NCI-H774 (cell line): ENCODE measurements at regions not wholly inside any gene's neighbourhood (a gene's known extent, or its start where the extent isn't known, plus 50 kb on each side); places are given as distances from the start of the nearest gene placed in this dataset.
"Not testable (repeated sequence)": the region's sequence is repeated elsewhere in the genome, so short reads cannot be mapped to it uniquely, and the experiment has no call there.

ENCODE experiments used
- DNase-seq: peaks from one replicate; lab custom pipeline; 2025; lab: John Stamatoyannopoulos, UW

GRCh38 chr2:40579247-40579646, 127.4 kb upstream of the SLC8A1 start:
- no peak for DNase-seq

- no peak for DNase-seq
These were observed 132.5 kb upstream of the SLC8A1 start for GRCh38 chr2:40584432-40584831.

GRCh38 chr2:40591774-40592173, 139.9 kb upstream of the SLC8A1 start:
- DNase-seq: no peak

GRCh38 chr2:40592218-40592617, 140.3 kb upstream of the SLC8A1 start:
- peak; percentile 18 for DNase-seq

- no peak for DNase-seq
These were observed 155.0 kb upstream of the SLC8A1 start for GRCh38 chr2:40606862-40607261.

GRCh38 chr2:40611196-40611595, 159.3 kb upstream of the SLC8A1 start:
- DNase-seq: no peak

GRCh38 chr2:40625849-40626248, 174.0 kb upstream of the SLC8A1 start:
- no peak for DNase-seq

- no peak for DNase-seq
These were observed 176.7 kb upstream of the SLC8A1 start for GRCh38 chr2:40628556-40628955.

- no peak for DNase-seq
These were observed 178.0 kb upstream of the SLC8A1 start for GRCh38 chr2:40629768-40630434.

- no peak for DNase-seq
These were observed 187.4 kb upstream of the SLC8A1 start for GRCh38 chr2:40639320-40639719.

GRCh38 chr2:40642237-40642636, 190.3 kb upstream of the SLC8A1 start:
- DNase-seq: no peak

- no peak for DNase-seq
These were observed 190.8 kb upstream of the SLC8A1 start for GRCh38 chr2:40642726-40643125.

GRCh38 chr2:40646642-40647041, 194.8 kb upstream of the SLC8A1 start:
- no peak for DNase-seq

GRCh38 chr2:40652155-40652554, 200.3 kb upstream of the SLC8A1 start:
- no peak for DNase-seq

GRCh38 chr2:40653829-40654228, 201.9 kb upstream of the SLC8A1 start:
- no peak for DNase-seq

GRCh38 chr2:40654346-40654745, 202.5 kb upstream of the SLC8A1 start:
- DNase-seq: no peak

GRCh38 chr2:40658941-40659340, 207.1 kb upstream of the SLC8A1 start:
- no peak for DNase-seq

GRCh38 chr2:40665493-40666232, 213.8 kb upstream of the SLC8A1 start:
- DNase-seq: no peak

- no peak for DNase-seq
These were observed 214.5 kb upstream of the SLC8A1 start for GRCh38 chr2:40666398-40666797.

- no peak for DNase-seq
These were observed 216.5 kb upstream of the SLC8A1 start for GRCh38 chr2:40668425-40668824.

GRCh38 chr2:40676134-40676790, 224.4 kb upstream of the SLC8A1 start:
- DNase-seq: not testable (repeated sequence)

- DNase-seq: no peak
These were observed 228.7 kb upstream of the SLC8A1 start for GRCh38 chr2:40680547-40680946.

- DNase-seq: no peak
These were observed 238.1 kb upstream of the SLC8A1 start for GRCh38 chr2:40690036-40690435.
